Fibroblast of the aortic adventitia (primary cell): ENCODE measurements at regions not wholly inside any gene's neighbourhood (a gene's known extent, or its start where the extent isn't known, plus 50 kb on each side); places are given as distances from the start of the nearest gene placed in this dataset.

Source experiments
- DNase-seq: peaks from one replicate; pipeline ENCODE4 v3.0.0-alpha.2; 2010; ENCODE audit warnings: low read depth
- H3K4me3 ChIP-seq: 2 replicates; pipeline ENCODE4 v1.5.1; 2011; ENCODE audit warnings: low read depth, mild to moderate bottlenecking, control low read depth, low read length, moderate library complexity
- TF ChIP-seq, protein P1 (sequence below): IDR thresholded peaks from 2 replicates; pipeline ENCODE4 v1.5.1; 2011; ENCODE audit warnings: mild to moderate bottlenecking, low read length, control low read depth, inconsistent platforms; ENCODE audit not compliant: insufficient read depth

DNA sequence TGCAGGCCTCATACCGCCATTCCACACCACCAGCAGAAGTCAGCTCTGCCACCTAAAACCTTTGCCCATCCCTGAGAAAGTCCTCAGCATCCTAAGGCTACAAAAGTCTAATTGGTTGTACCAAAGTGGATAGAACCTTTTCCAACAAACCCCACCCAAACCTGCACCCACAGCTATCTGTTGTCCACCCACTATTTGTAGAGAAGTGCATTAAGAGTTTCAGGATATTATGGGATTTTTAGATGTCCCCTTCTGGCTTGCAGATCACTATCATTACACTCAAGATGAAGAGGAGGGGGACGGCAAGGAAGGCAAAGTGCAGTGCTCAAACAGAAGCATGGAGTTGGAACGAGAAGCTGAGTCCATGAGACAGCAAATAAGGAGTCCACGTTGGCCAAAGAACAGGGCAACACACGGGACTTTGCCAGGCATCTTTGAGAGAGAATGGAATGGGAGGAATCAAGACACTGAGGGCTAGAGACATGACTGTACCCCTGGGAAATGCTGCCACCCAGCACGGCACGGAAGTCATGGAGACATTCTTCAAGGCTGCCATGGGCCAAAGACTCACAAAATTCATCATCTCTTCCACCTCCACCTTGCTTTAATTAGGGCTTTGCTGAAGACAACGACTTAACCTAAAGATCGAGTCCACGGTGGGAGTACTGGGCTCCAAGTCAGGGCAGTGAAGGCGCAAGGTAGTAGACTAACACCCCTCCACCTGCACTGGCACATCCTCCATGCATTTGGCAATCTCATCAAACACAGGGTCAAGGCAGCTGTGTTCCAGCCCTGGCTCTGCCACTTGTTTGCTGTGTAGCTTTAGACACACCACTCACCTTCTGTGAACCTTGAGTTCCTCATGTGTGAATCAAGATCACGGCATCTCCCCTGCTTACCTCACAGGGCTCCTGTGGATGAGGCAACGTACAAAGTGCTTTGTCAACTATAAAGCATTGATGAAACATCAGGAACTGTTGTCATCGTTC is 112.9 kb upstream of the TMEM45B start:
- H3K4me3 ChIP-seq: no peak overlapping the region
- TF ChIP-seq, protein P1, sequence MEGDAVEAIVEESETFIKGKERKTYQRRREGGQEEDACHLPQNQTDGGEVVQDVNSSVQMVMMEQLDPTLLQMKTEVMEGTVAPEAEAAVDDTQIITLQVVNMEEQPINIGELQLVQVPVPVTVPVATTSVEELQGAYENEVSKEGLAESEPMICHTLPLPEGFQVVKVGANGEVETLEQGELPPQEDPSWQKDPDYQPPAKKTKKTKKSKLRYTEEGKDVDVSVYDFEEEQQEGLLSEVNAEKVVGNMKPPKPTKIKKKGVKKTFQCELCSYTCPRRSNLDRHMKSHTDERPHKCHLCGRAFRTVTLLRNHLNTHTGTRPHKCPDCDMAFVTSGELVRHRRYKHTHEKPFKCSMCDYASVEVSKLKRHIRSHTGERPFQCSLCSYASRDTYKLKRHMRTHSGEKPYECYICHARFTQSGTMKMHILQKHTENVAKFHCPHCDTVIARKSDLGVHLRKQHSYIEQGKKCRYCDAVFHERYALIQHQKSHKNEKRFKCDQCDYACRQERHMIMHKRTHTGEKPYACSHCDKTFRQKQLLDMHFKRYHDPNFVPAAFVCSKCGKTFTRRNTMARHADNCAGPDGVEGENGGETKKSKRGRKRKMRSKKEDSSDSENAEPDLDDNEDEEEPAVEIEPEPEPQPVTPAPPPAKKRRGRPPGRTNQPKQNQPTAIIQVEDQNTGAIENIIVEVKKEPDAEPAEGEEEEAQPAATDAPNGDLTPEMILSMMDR: no peak
- no peak for DNase-seq

- no peak overlapping the region for H3K4me3 ChIP-seq
- TF ChIP-seq, protein P1: no peak
- DNase-seq: no peak
These were observed 111.8 kb upstream of the TMEM45B start for GRCh38 chr11:129703846-129704245.

DNA sequence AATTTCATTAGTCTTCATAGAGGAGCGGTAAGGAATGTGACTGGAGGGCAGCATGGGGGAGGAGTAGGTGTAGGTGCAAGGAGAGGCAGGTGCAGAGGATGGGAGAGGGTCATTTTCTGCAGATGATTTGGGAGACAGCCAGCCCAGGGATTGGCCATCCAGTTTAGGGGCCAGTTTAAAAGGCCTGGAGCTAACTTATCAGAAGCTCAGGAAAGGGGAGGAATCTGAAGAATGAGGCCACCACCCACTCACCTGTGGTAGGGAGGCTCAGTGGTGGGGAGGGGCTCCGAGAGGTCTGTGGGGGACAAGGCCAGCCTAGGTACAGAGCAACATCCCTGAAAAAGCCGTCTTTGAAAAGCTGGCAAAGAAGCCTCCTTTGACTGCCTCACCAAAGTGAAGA is 110.8 kb upstream of the TMEM45B start:
- TF ChIP-seq, protein P1: no peak
- DNase-seq: no peak
- no peak overlapping the region for H3K4me3 ChIP-seq

GRCh38 chr11:129705341-129705740 is 110.3 kb upstream of the TMEM45B start:
- no peak overlapping the region for H3K4me3 ChIP-seq
- TF ChIP-seq, protein P1: no peak
- no peak for DNase-seq

DNA sequence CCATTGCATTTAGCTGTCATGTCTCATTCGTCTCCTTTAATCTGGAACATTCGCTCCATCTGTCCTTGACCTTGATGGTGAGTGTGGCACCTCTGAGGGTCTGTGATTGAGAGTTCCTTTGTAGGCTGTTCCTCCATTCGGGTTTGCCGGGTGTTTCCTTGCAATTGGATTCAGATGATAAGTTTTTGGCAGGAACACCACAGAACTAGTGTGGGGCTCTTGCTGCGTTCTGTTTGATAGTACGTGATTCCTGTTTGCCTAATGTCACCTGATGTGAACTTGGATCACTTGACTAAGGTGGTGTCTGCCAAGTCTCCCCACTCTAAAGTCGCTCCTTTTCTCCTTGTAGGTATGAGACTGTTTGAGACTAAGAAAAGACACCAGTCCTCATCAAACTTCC is 109.7 kb upstream of the TMEM45B start:
- H3K4me3 ChIP-seq: no peak overlapping the region
- TF ChIP-seq, protein P1: no peak
- DNase-seq: no peak

GRCh38 chr11:129709801-129710398 is 105.7 kb upstream of the TMEM45B start:
- TF ChIP-seq, protein P1: no peak
- DNase-seq: no peak
- H3K4me3 ChIP-seq: no peak overlapping the region
